Endothelial cell of umbilical vein (primary cell): ENCODE measurements at regions not wholly inside any gene's neighbourhood (a gene's known extent, or its start where the extent isn't known, plus 50 kb on each side); places are given as distances from the start of the nearest gene placed in this dataset.

Experiments
- CTCF ChIP-seq, 2 donors: IDR thresholded peaks; 1 replicate in 1 of 2; 2 replicates in 1 of 2; pipeline ENCODE4 v1.5.1; 2011; ENCODE audit warnings: low read length in 2 of 2, mild to moderate bottlenecking in 2 of 2, moderate library complexity in 2 of 2, control low read depth in 1 of 2, inconsistent platforms in 1 of 2, low read depth in 1 of 2; ENCODE audit not compliant: insufficient read depth in 1 of 2; ENCODE audit errors: extremely low read depth in 1 of 2
- EZH2 ChIP-seq: IDR thresholded peaks from 2 replicates; pipeline ENCODE4 v1.6.1; 2012; ENCODE audit warnings: borderline replicate concordance, low read depth, mild to moderate bottlenecking, moderate library complexity, low read length, inconsistent platforms; ENCODE audit not compliant: severe bottlenecking
- FOS ChIP-seq: IDR thresholded peaks from 2 replicates; pipeline ENCODE4 v1.6.1; 2011; ENCODE audit warnings: mild to moderate bottlenecking, low read length, moderate library complexity, borderline replicate concordance; ENCODE audit not compliant: insufficient read depth
- JUN ChIP-seq: IDR thresholded peaks from 2 replicates; pipeline ENCODE4 v1.6.1; 2011; ENCODE audit warnings: borderline replicate concordance, low read depth; ENCODE audit not compliant: insufficient read length, insufficient read depth
- MAX ChIP-seq: IDR thresholded peaks from 2 replicates; pipeline ENCODE4 v1.6.1; 2011; ENCODE audit not compliant: insufficient read depth, insufficient read length
- MYC ChIP-seq: IDR thresholded peaks from one replicate; pipeline ENCODE4 v1.6.1; 2011; ENCODE audit warnings: mild to moderate bottlenecking, low read depth, low read length
- POLR2A ChIP-seq: IDR thresholded peaks from 2 replicates; pipeline ENCODE4 v1.6.1; 2012; ENCODE audit warnings: low read depth, mild to moderate bottlenecking, control low read depth, low read length
- POLR2AphosphoS5 ChIP-seq: IDR thresholded peaks from 2 replicates; pipeline ENCODE4 v1.6.1; 2012; ENCODE audit warnings: low read depth, mild to moderate bottlenecking, control low read depth, low read length, moderate library complexity; ENCODE audit not compliant: insufficient read depth

- TF ChIP-seq CTCF (IDR thresholded peaks at IDR 0.05; ENCODE audit: extremely low read depth in 1 of 2, insufficient read depth in 1 of 2, low read depth in 1 of 2, low read length in 2 of 2) (no peak), MAX (no peak), EZH2 (no peak), POLR2A (no peak), POLR2AphosphoS5 (no peak), MYC (no peak), FOS (no peak), JUN (no peak)
Measured at GRCh38 chr7:49088017-49088416, 163.7 kb downstream of the CDC14C start.
